GM10266 (cell line): ENCODE measurements at regions not wholly inside any gene's neighbourhood (a gene's known extent, or its start where the extent isn't known, plus 50 kb on each side); places are given as distances from the start of the nearest gene placed in this dataset.

Source experiments
- DNase-seq: peaks from one replicate; pipeline ENCODE4 v3.0.0; 2012; ENCODE audit errors: extremely low spot score
- CTCF ChIP-seq: IDR thresholded peaks from 2 replicates; pipeline ENCODE4 v1.5.1; 2012; ENCODE audit warnings: mild to moderate bottlenecking, low read depth; ENCODE audit not compliant: control insufficient read depth, insufficient read depth; ENCODE audit errors: missing control alignments

- peak; percentile 26 for DNase-seq
Observed at GRCh38 chr4:170589597-170590191, 499.9 kb upstream of the AADAT start.

GRCh38 chr4:170581969-170582368 is 492.2 kb upstream of the AADAT start:
- DNase-seq = no peak
- TF ChIP-seq CTCF = no peak

More at GRCh38 chr4:170589597-170590191, 499.9 kb upstream of the AADAT start:
- TF ChIP-seq CTCF = peak; percentile 31

- no peak for DNase-seq
- TF ChIP-seq CTCF = no peak
Observed at GRCh38 chr4:170581322-170581721, 491.6 kb upstream of the AADAT start.

GRCh38 chr4:170580651-170581050 is 490.9 kb upstream of the AADAT start:
- no peak for TF ChIP-seq CTCF
- DNase-seq = no peak

GRCh38 chr4:170538821-170539473 is 449.2 kb upstream of the AADAT start:
- DNase-seq = no peak
- no peak for TF ChIP-seq CTCF

- TF ChIP-seq CTCF = no peak
- DNase-seq = no peak
Observed at GRCh38 chr4:170529748-170530722, 440.3 kb upstream of the AADAT start.

GRCh38 chr4:170526471-170526870 is 436.7 kb upstream of the AADAT start:
- no peak for TF ChIP-seq CTCF
- DNase-seq = no peak
